A673 (cell line): ENCODE measurements at regions not wholly inside any gene's neighbourhood (a gene's known extent, or its start where the extent isn't known, plus 50 kb on each side); places are given as distances from the start of the nearest gene placed in this dataset.

Experiments used
- BruUV-seq: library from RNA; stranded (reverse); fragments of 400-500 nt; replicated peaks from 2 replicates; lab custom pipeline; 2021; lab: Mats Ljungman, UMichigan
- CTCF ChIA-PET: fragments of 300-600 bp; sonication (Branson Sonifier 250); formaldehyde crosslinking; loops from one replicate; lab custom pipeline; 2022; ENCODE audit warnings: antibody characterized with exemption; lab: Charles Lee
- POLR2A ChIA-PET: fragments of 300-600 bp; sonication (Branson Sonifier 250); formaldehyde crosslinking; loops from one replicate; lab custom pipeline; 2022; ENCODE audit warnings: antibody characterized with exemption; ENCODE audit not compliant: low non-redundant PET; lab: Charles Lee
- DNase-seq: peaks from one replicate; pipeline ENCODE4 v3.0.0-alpha.2; 2015; ENCODE audit warnings: low spot score
- H3K27ac ChIP-seq: fragments of 200-600 bp; sonication (generic); 2 replicates; pipeline ENCODE4 v1.5.1; 2016; ENCODE audit warnings: mixed run types, low read depth, mild to moderate bottlenecking, mixed read lengths, antibody characterized with exemption, low read length; ENCODE audit not compliant: poor library complexity, severe bottlenecking
- H3K27me3 ChIP-seq: fragments of 200-600 bp; sonication (generic); replicated peaks from 2 replicates; pipeline ENCODE4 v1.6.1; 2017; ENCODE audit warnings: mixed run types, low read depth, mild to moderate bottlenecking, mixed read lengths, antibody characterized with exemption, low read length; ENCODE audit not compliant: insufficient read depth, poor library complexity
- H3K36me3 ChIP-seq: fragments of 200-600 bp; sonication (generic); 2 replicates; pipeline ENCODE4 v1.6.1; 2016; ENCODE audit warnings: mixed run types, mild to moderate bottlenecking, mixed read lengths, antibody characterized with exemption, low read length; ENCODE audit not compliant: insufficient read depth, poor library complexity, severe bottlenecking
- H3K4me1 ChIP-seq: fragments of 200-600 bp; sonication (generic); 2 replicates; pipeline ENCODE4 v1.6.1; 2017; ENCODE audit warnings: mixed run types, mild to moderate bottlenecking, mixed read lengths, antibody characterized with exemption, low read length; ENCODE audit not compliant: insufficient read depth, poor library complexity, severe bottlenecking
- H3K4me3 ChIP-seq: fragments of 200-600 bp; sonication (generic); 2 replicates; pipeline ENCODE4 v1.5.1; 2016; ENCODE audit warnings: low read depth, mixed run types, mild to moderate bottlenecking, mixed read lengths, low read length; ENCODE audit not compliant: poor library complexity, severe bottlenecking
- H3K9me3 ChIP-seq: fragments of 200-600 bp; sonication (generic); 2 replicates; pipeline ENCODE4 v1.6.1; 2016; ENCODE audit warnings: mixed run types, low read depth, mild to moderate bottlenecking, mixed read lengths, antibody characterized with exemption, low read length; ENCODE audit not compliant: poor library complexity, severe bottlenecking
- CTCF ChIP-seq: fragments of 300-800, 200-600 bp; sonication (generic); conservative IDR thresholded peaks from 2 replicates; pipeline ENCODE4 v1.5.1; 2017; ENCODE audit warnings: low read depth, mild to moderate bottlenecking, antibody characterized with exemption, low read length, moderate library complexity, mixed read lengths
- EZH2 ChIP-seq: fragments of 200-600 bp; sonication (generic); IDR thresholded peaks from 2 replicates; pipeline ENCODE4 v1.6.1; 2017; ENCODE audit warnings: borderline replicate concordance, low read depth, mild to moderate bottlenecking, mixed read lengths, antibody characterized with exemption, low read length; ENCODE audit not compliant: poor library complexity, severe bottlenecking
- intact Hi-C: fragments of 100-400 bp; cut with micrococcal nuclease; formaldehyde crosslinking; loops from one replicate; pipeline ENCODE4 v1.10.0; 2022; ENCODE audit not compliant: unreplicated experiment

GRCh38 chrX:125786316-125786715 lies 379.8 kb downstream of the DCAF12L2 start:
- no peak for DNase-seq
- no peaks in the 10 kb centered on the region for H3K9me3 ChIP-seq
- H3K36me3 ChIP-seq: no peaks in the 10 kb centered on the region
- intact Hi-C loops: no loop called here
- H3K27ac ChIP-seq: no peak overlapping the region
- H3K4me1 ChIP-seq: no peaks in the 10 kb centered on the region
- BruUV-seq: no TSS peak
- no peak overlapping the region for H3K4me3 ChIP-seq
- ChIA-PET POLR2A (no interaction called here), CTCF (no interaction called here)
- TF ChIP-seq CTCF (no peak), EZH2 (no peak)
- no peaks in the 10 kb centered on the region for H3K27me3 ChIP-seq

GRCh38 chrX:125791787-125792186 lies 374.3 kb downstream of the DCAF12L2 start:
- H3K27me3 ChIP-seq: no peaks in the 10 kb centered on the region
- no peaks in the 10 kb centered on the region for H3K9me3 ChIP-seq
- H3K4me3 ChIP-seq: no peak overlapping the region
- no TSS peak for BruUV-seq
- H3K36me3 ChIP-seq: no peaks in the 10 kb centered on the region
- POLR2A ChIA-PET: no interaction called here
- DNase-seq: no peak
- no peak overlapping the region for H3K27ac ChIP-seq
- CTCF ChIA-PET: no interaction called here
- intact Hi-C loops: no loop called here
- H3K4me1 ChIP-seq: no peaks in the 10 kb centered on the region
- TF ChIP-seq EZH2 (no peak), CTCF (no peak)

- H3K27me3 ChIP-seq: no peaks in the 10 kb centered on the region
- no peak for DNase-seq
- no peaks in the 10 kb centered on the region for H3K4me1 ChIP-seq
- intact Hi-C loops: no loop called here
- H3K27ac ChIP-seq: no peak overlapping the region
- CTCF ChIA-PET: no interaction called here
- TF ChIP-seq EZH2: no peak
- no peak for TF ChIP-seq CTCF
- POLR2A ChIA-PET: no interaction called here
- H3K9me3 ChIP-seq: no peaks in the 10 kb centered on the region
- no TSS peak for BruUV-seq
- H3K36me3 ChIP-seq: no peaks in the 10 kb centered on the region
- H3K4me3 ChIP-seq: no peak overlapping the region
Observed at GRCh38 chrX:125810856-125811255, 355.2 kb downstream of the DCAF12L2 start.
